SK-N-SH (cell line): ENCODE measurements at regions not wholly inside any gene's neighbourhood (a gene's known extent, or its start where the extent isn't known, plus 50 kb on each side); places are given as distances from the start of the nearest gene placed in this dataset.

Experiments
- CTCF ChIA-PET: fragments of 300-600, 350-600 bp; formaldehyde crosslinking; extraction: SDS; loops from one replicate; lab custom pipeline; 2021; lab: Yijun Ruan, JAX
- POLR2A ChIA-PET: fragments of 350-600 bp; sonication (Branson Sonifier 250); formaldehyde crosslinking; extraction: SDS; loops from one replicate; lab custom pipeline; 2020; ENCODE audit warnings: antibody characterized with exemption, inconsistent platforms; lab: Yijun Ruan, JAX
- DNase-seq: peaks from one replicate; pipeline ENCODE4 v3.0.0; 2012
- H2AFZ ChIP-seq: fragments of 200-600 bp; sonication (generic); 2 replicates; pipeline ENCODE4 v1.8.1; 2016; ENCODE audit warnings: antibody characterized with exemption, mild to moderate bottlenecking, low read depth
- H3F3A ChIP-seq: fragments of 200-600 bp; sonication (generic); replicated peaks from 2 replicates; pipeline ENCODE3; 2016; ENCODE audit warnings: antibody characterized with exemption, mild to moderate bottlenecking; ENCODE audit not compliant: insufficient read depth
- H3K27ac ChIP-seq, 2 experiments: fragments of 200-500 bp in 1 of 2; fragments of 200-600 bp in 1 of 2; sonication (Bioruptor generic) in 1 of 2; sonication (generic), shearing (Covaris generic) in 1 of 2; 2 replicates each; pipeline versions ENCODE4 v1.5.1 to v1.6.1; 2014 to 2016; ENCODE audit warnings: low read depth in 2 of 2, inconsistent platforms in 1 of 2, low read length in 1 of 2, mild to moderate bottlenecking in 1 of 2, mixed read lengths in 1 of 2
- H3K27me3 ChIP-seq: fragments of 200-600 bp; sonication (generic), shearing (Covaris generic); 2 replicates; pipeline ENCODE4 v1.6.1; 2016; ENCODE audit warnings: mixed run types; ENCODE audit not compliant: insufficient read depth
- H3K36me3 ChIP-seq, 2 experiments: fragments of 200-500 bp in 1 of 2; fragments of 200-600 bp in 1 of 2; sonication (Bioruptor generic) in 1 of 2; sonication (generic) in 1 of 2; replicated peaks in 1 of 2; 2 replicates each; pipeline versions ENCODE3 to v1.5.1; 2014 to 2016; ENCODE audit warnings: low read length in 1 of 2, mild to moderate bottlenecking in 1 of 2; ENCODE audit not compliant: insufficient read depth in 2 of 2, control insufficient read depth in 1 of 2
- H3K4me1 ChIP-seq, 2 experiments: fragments of 200-500 bp in 1 of 2; fragments of 200-600 bp in 1 of 2; sonication (Bioruptor generic) in 1 of 2; sonication (generic), shearing (Covaris generic) in 1 of 2; 2 replicates each; pipeline versions ENCODE4 v1.5.1 to v1.6.1; 2014 to 2016; ENCODE audit warnings: low read depth in 1 of 2, low read length in 1 of 2, mixed run types in 1 of 2; ENCODE audit not compliant: insufficient read depth in 2 of 2, control insufficient read depth in 1 of 2
- H3K4me2 ChIP-seq: fragments of 200-600 bp; sonication (generic), shearing (Covaris generic); 2 replicates; pipeline ENCODE4 v1.6.1; 2017; ENCODE audit warnings: mixed run types
- H3K4me3 ChIP-seq, 2 experiments: fragments of 200-500 bp in 1 of 2; fragments of 200-600 bp in 1 of 2; sonication (Bioruptor generic) in 1 of 2; sonication (generic), shearing (Covaris generic) in 1 of 2; 2 replicates each; pipeline versions ENCODE4 v1.5.1 to v1.8.1; 2014 to 2016; ENCODE audit warnings: low read depth in 2 of 2, inconsistent platforms in 1 of 2, low read length in 1 of 2, mild to moderate bottlenecking in 1 of 2, mixed read lengths in 1 of 2, moderate library complexity in 1 of 2
- H3K79me2 ChIP-seq: fragments of 200-600 bp; sonication (generic); 2 replicates; pipeline ENCODE4 v1.8.1; 2017; ENCODE audit warnings: mild to moderate bottlenecking; ENCODE audit not compliant: insufficient read depth
- H3K9ac ChIP-seq: fragments of 200-600 bp; sonication (generic); 2 replicates; pipeline ENCODE4 v1.6.1; 2017; ENCODE audit warnings: mixed run types
- H3K9me2 ChIP-seq: fragments of 200-600 bp; sonication (generic); 2 replicates; pipeline ENCODE4 v1.6.1; 2017; ENCODE audit warnings: mixed run types
- H3K9me3 ChIP-seq: fragments of 200-600 bp; sonication (generic); 2 replicates; pipeline ENCODE4 v1.6.1; 2017; ENCODE audit warnings: mixed run types, mild to moderate bottlenecking, moderate library complexity
- H4K20me1 ChIP-seq: fragments of 200-600 bp; sonication (generic); 2 replicates; pipeline ENCODE4 v1.6.1; 2017; ENCODE audit warnings: mild to moderate bottlenecking, mixed run types; ENCODE audit not compliant: insufficient read depth
- CHD2 ChIP-seq: fragments of 150-350 bp; IDR thresholded peaks from 2 replicates; pipeline ENCODE4 v1.6.1; 2018; ENCODE audit warnings: low read length; ENCODE audit not compliant: partially characterized antibody
- ELF1 ChIP-seq: IDR thresholded peaks from 2 replicates; pipeline ENCODE4 v1.4.0; 2012
- EZH2phosphoT487 ChIP-seq: fragments of 200-600 bp; sonication (generic); IDR thresholded peaks from 2 replicates; pipeline ENCODE4 v1.6.1; 2017; ENCODE audit warnings: low read depth, mixed run types, mild to moderate bottlenecking, antibody characterized with exemption, moderate library complexity, borderline replicate concordance
- FOXJ3 ChIP-seq: sonication (generic); formaldehyde crosslinking; IDR thresholded peaks from 2 replicates; pipeline ENCODE4 v1.5.1; 2020; ENCODE audit warnings: mild to moderate bottlenecking, missing genetic modification reagents
- FOXM1 ChIP-seq: IDR thresholded peaks from 2 replicates; pipeline ENCODE4 v1.4.0; 2012; ENCODE audit warnings: low read depth, mild to moderate bottlenecking
- GABPA ChIP-seq: IDR thresholded peaks from 2 replicates; pipeline ENCODE4 v1.4.0; 2012; ENCODE audit warnings: low read depth, mild to moderate bottlenecking
- JUND ChIP-seq: IDR thresholded peaks from 2 replicates; pipeline ENCODE4 v1.4.0; 2012
- MAX ChIP-seq: IDR thresholded peaks from 2 replicates; pipeline ENCODE4 v1.4.0; 2012; ENCODE audit warnings: low read depth
- MXI1 ChIP-seq: IDR thresholded peaks from 2 replicates; pipeline ENCODE4 v1.6.1; 2012; ENCODE audit warnings: mild to moderate bottlenecking, low read depth, low read length, improper control_type of control experiment
- NFIC ChIP-seq: IDR thresholded peaks from 2 replicates; pipeline ENCODE4 v1.4.0; 2012; ENCODE audit warnings: borderline replicate concordance
- POLR2AphosphoS5 ChIP-seq: IDR thresholded peaks from 2 replicates; pipeline ENCODE4 v1.6.1; 2012; ENCODE audit warnings: low read depth, low read length
- RCOR1 ChIP-seq: fragments of 150-350 bp; IDR thresholded peaks from 2 replicates; pipeline ENCODE4 v1.6.1; 2017; ENCODE audit warnings: antibody characterized with exemption, low read length
- RFX5 ChIP-seq: IDR thresholded peaks from 2 replicates; pipeline ENCODE4 v1.6.1; 2012; ENCODE audit warnings: mild to moderate bottlenecking, improper control_type of control experiment, low read length
- RXRA ChIP-seq: IDR thresholded peaks from 2 replicates; pipeline ENCODE4 v1.4.0; 2012; ENCODE audit warnings: low read depth, mild to moderate bottlenecking, borderline replicate concordance
- SMC3 ChIP-seq: IDR thresholded peaks from 2 replicates; pipeline ENCODE4 v1.6.1; 2012; ENCODE audit warnings: low read depth, low read length, improper control_type of control experiment
- TCF12 ChIP-seq: IDR thresholded peaks from 2 replicates; pipeline ENCODE4 v1.4.0; 2012
- ZBTB33 ChIP-seq: IDR thresholded peaks from 2 replicates; pipeline ENCODE4 v1.4.0; 2012; ENCODE audit warnings: low read depth, borderline replicate concordance
- WGBS: methylation state at CpG from one replicate; pipeline ENCODE4 v1.1.6; 2017; ENCODE audit warnings: low lambda C conversion rate; 5-methylcytosine and 5-hydroxymethylcytosine counted together
- TF ChIP-seq, protein P1 (sequence below): IDR thresholded peaks from 2 replicates; pipeline ENCODE4 v1.4.0; 2012; ENCODE audit warnings: low read depth, borderline replicate concordance
- TF ChIP-seq, protein P2 (sequence below): IDR thresholded peaks from 2 replicates; pipeline ENCODE4; 2012
- TF ChIP-seq, protein P3 (sequence below): fragments of 150-350 bp; IDR thresholded peaks from 2 replicates; pipeline ENCODE4 v1.6.1; 2017; ENCODE audit warnings: antibody characterized with exemption, low read length, low read depth, borderline replicate concordance

- 5% methylated on average over 3 of the region's 3 CpGs for WGBS
- Histone ChIP-seq H3K27ac (no peak overlapping the region), H3K9me3 (no peaks in the 10 kb centered on the region), H3K4me3 (no peak overlapping the region), H3K27me3 (no peaks in the 10 kb centered on the region), H4K20me1 (no peaks in the 10 kb centered on the region), H3K4me2 (no peak overlapping the region), H3K36me3 (no peaks in the 10 kb centered on the region), H3F3A (no peaks in the 10 kb centered on the region), H3K9me2 (no peaks in the 10 kb centered on the region), H3K9ac (no peak overlapping the region), H3K79me2 (no peaks in the 10 kb centered on the region), H3K4me1 (no peaks in the 10 kb centered on the region), H2AFZ (no peak overlapping the region)
- CTCF ChIA-PET, result no interaction called here
- POLR2A ChIA-PET, result no interaction called here
- TF ChIP-seq, protein P1, sequence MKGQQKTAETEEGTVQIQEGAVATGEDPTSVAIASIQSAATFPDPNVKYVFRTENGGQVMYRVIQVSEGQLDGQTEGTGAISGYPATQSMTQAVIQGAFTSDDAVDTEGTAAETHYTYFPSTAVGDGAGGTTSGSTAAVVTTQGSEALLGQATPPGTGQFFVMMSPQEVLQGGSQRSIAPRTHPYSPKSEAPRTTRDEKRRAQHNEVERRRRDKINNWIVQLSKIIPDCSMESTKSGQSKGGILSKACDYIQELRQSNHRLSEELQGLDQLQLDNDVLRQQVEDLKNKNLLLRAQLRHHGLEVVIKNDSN, result no peak
- TF ChIP-seq, protein P2, sequence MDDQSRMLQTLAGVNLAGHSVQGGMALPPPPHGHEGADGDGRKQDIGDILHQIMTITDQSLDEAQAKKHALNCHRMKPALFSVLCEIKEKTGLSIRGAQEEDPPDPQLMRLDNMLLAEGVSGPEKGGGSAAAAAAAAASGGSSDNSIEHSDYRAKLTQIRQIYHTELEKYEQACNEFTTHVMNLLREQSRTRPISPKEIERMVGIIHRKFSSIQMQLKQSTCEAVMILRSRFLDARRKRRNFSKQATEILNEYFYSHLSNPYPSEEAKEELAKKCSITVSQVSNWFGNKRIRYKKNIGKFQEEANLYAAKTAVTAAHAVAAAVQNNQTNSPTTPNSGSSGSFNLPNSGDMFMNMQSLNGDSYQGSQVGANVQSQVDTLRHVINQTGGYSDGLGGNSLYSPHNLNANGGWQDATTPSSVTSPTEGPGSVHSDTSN, result no peak
- TF ChIP-seq EZH2phosphoT487, result no peak
- TF ChIP-seq RXRA, result no peak
- no peak for TF ChIP-seq CHD2
- no peak for TF ChIP-seq TCF12
- TF ChIP-seq RCOR1, result no peak
- TF ChIP-seq FOXJ3 (CRISPR knock-in tag), result no peak
- no peak for TF ChIP-seq NFIC
- no peak for TF ChIP-seq JUND
- no peak for TF ChIP-seq RFX5
- TF ChIP-seq ZBTB33, result no peak
- no peak for TF ChIP-seq GABPA
- TF ChIP-seq FOXM1, result no peak
- TF ChIP-seq, protein P3, sequence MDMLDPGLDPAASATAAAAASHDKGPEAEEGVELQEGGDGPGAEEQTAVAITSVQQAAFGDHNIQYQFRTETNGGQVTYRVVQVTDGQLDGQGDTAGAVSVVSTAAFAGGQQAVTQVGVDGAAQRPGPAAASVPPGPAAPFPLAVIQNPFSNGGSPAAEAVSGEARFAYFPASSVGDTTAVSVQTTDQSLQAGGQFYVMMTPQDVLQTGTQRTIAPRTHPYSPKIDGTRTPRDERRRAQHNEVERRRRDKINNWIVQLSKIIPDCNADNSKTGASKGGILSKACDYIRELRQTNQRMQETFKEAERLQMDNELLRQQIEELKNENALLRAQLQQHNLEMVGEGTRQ, result no peak
- no peak for TF ChIP-seq POLR2AphosphoS5
- no peak for TF ChIP-seq ELF1
- TF ChIP-seq MXI1, result no peak
- no peak for TF ChIP-seq SMC3
- no peak for TF ChIP-seq MAX
- DNase-seq, result no peak
Observed at GRCh38 chrX:87098477-87098876, 419.1 kb upstream of the KLHL4 start.
